ENCODE measurements at regions not wholly inside any gene's neighbourhood (a gene's known extent, or its start where the extent isn't known, plus 50 kb on each side); places are given as distances from the start of the nearest gene placed in this dataset.

DNA sequence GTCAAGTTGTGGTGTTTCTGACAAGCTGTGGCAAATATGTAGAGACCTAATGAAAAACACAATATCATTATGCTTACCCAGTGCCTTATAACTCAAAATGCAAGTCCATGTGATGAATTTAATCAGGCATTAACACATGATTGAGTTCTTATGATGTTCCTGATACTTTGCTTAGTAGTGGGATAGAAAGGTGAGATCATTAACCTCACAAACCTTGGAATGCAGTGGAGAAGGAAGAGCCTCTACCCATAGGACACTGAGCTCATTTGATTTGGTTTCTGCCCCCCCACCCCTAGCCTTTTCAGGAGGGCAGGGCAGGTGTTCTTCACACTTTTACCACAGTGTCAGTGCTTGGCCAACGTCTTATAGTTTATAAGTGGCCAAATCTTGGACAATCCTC, 683.6 kb upstream of the CPEB2 start:
- WGBS, result 79% methylated on average over 1 of the region's 1 CpG
- intact Hi-C loops (cut with DNase I), result no loop called here
- no peaks in the 10 kb centered on the region for H3K27me3 ChIP-seq (replicated peaks; ENCODE audit: insufficient read depth)
- no peak overlapping the region for H3K27ac ChIP-seq
- H3K4me3 ChIP-seq, result no peak overlapping the region
- H3K9me3 ChIP-seq, result no peaks in the 10 kb centered on the region
- TF ChIP-seq POLR2AphosphoS5 (IDR thresholded peaks at IDR 0.05) (no peak), CTCF (IDR thresholded peaks at IDR 0.05) (no peak), POLR2A (IDR thresholded peaks at IDR 0.05) (no peak)
- no peaks in the 10 kb centered on the region for H3K36me3 ChIP-seq
- no peaks in the 10 kb centered on the region for H3K4me1 ChIP-seq (replicated peaks)
- no peak for DNase-seq (ENCODE audit: low spot score)

DNA sequence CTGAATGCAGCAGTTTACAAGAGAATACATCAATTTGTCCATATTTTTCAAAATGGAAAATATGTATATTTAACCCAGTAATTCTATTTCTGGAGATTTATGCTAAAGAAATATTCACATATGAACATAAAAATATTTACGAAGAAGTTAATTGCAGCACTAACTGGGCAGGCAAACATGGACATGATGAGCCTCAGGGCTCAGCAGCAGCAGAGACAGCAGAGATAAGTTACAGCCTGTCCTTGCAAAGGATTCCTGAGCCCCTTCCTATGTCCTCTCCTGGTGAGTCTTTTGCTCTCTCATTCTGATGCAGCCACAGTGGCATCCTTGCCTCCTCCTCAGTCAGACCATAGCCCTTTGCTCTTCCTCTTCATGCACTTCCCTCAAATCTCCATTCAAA, 680.6 kb upstream of the CPEB2 start:
- Histone ChIP-seq H3K4me3 (no peak overlapping the region), H3K27me3 (replicated peaks; ENCODE audit: insufficient read depth) (no peaks in the 10 kb centered on the region), H3K9me3 (no peaks in the 10 kb centered on the region), H3K36me3 (no peaks in the 10 kb centered on the region), H3K4me1 (replicated peaks) (no peaks in the 10 kb centered on the region), H3K27ac (no peak overlapping the region)
- DNase-seq (ENCODE audit: low spot score), result no peak
- no peak for TF ChIP-seq POLR2A (IDR thresholded peaks at IDR 0.05)
- TF ChIP-seq POLR2AphosphoS5 (IDR thresholded peaks at IDR 0.05), result no peak
- no peak for TF ChIP-seq CTCF (IDR thresholded peaks at IDR 0.05)
- 97% methylated on average over 1 of the region's 1 CpG for WGBS
- intact Hi-C loops (cut with DNase I), result no loop called here

- Histone ChIP-seq H3K27me3 (replicated peaks; ENCODE audit: insufficient read depth) (no peaks in the 10 kb centered on the region), H3K4me3 (no peak overlapping the region), H3K27ac (no peak overlapping the region), H3K36me3 (no peaks in the 10 kb centered on the region), H3K4me1 (replicated peaks) (no peaks in the 10 kb centered on the region), H3K9me3 (no peaks in the 10 kb centered on the region)
- intact Hi-C loops (cut with DNase I), result no loop called here
- no peak for TF ChIP-seq CTCF (IDR thresholded peaks at IDR 0.05)
- no peak for TF ChIP-seq POLR2AphosphoS5 (IDR thresholded peaks at IDR 0.05)
- TF ChIP-seq POLR2A (IDR thresholded peaks at IDR 0.05), result no peak
- no peak for DNase-seq (ENCODE audit: low spot score)
- WGBS, result 93% methylated on average over 2 of the region's 2 CpGs
These were observed 679.1 kb upstream of the CPEB2 start for GRCh38 chr4:14323191-14323590.

DNA sequence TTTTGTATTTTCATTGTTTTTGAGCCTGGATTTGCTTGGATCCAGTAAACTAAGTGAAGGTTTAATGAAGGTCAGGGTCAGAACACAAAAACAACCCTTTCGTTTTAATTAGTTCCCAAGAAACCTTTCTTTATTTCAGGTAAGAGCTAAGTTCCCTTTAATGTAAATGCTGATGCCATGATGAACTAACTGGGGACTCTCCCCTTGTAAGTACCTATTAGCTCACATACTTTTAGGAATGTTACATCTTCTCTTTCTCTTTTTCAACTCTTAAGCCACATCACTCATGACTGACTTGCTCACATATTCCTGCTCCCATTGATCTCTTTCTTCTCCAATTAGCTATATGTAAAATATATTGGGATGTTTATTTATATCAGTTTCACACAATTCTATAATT, 673.1 kb upstream of the CPEB2 start:
- Histone ChIP-seq H3K27me3 (replicated peaks; ENCODE audit: insufficient read depth) (no peaks in the 10 kb centered on the region), H3K27ac (no peak overlapping the region), H3K36me3 (no peaks in the 10 kb centered on the region), H3K9me3 (no peaks in the 10 kb centered on the region), H3K4me1 (replicated peaks) (no peaks in the 10 kb centered on the region), H3K4me3 (no peak overlapping the region)
- intact Hi-C loops (cut with DNase I), result no loop called here
- WGBS, result 73% methylated on average over 1 of the region's 1 CpG
- TF ChIP-seq POLR2A (IDR thresholded peaks at IDR 0.05), result no peak
- TF ChIP-seq POLR2AphosphoS5 (IDR thresholded peaks at IDR 0.05), result no peak
- TF ChIP-seq CTCF (IDR thresholded peaks at IDR 0.05), result no peak
- no peak for DNase-seq (ENCODE audit: low spot score)

DNA sequence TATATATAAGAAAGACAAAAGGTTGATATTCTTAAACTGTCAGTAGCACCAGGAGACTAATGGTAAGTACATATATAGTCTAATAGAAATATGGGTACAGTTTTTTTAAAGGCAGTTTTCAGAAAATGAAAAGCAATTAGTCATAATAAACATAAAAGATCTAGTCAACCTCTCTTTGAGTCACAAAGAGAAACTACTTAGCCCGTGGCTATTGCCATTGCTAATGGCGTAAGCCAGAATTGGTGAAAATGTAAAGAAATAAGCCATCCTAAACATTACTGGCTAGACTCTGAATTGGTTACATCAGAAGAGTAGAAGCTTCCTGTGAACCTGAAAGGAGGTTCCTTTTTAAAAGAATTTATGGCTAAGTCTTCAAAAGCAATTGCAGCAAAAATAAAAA, 668.7 kb upstream of the CPEB2 start:
- intact Hi-C loops (cut with DNase I), result no loop called here
- TF ChIP-seq POLR2A (IDR thresholded peaks at IDR 0.05), result no peak
- no peak for TF ChIP-seq CTCF (IDR thresholded peaks at IDR 0.05)
- no peak for TF ChIP-seq POLR2AphosphoS5 (IDR thresholded peaks at IDR 0.05)
- 89% methylated on average over 2 of the region's 2 CpGs for WGBS
- no peaks in the 10 kb centered on the region for H3K9me3 ChIP-seq
- H3K4me3 ChIP-seq, result no peak overlapping the region
- no peak for DNase-seq (ENCODE audit: low spot score)
- no peaks in the 10 kb centered on the region for H3K4me1 ChIP-seq (replicated peaks)
- no peaks in the 10 kb centered on the region for H3K36me3 ChIP-seq
- H3K27me3 ChIP-seq (replicated peaks; ENCODE audit: insufficient read depth), result no peaks in the 10 kb centered on the region
- H3K27ac ChIP-seq, result no peak overlapping the region
